BE2C (cell line): ENCODE measurements at regions not wholly inside any gene's neighbourhood (a gene's known extent, or its start where the extent isn't known, plus 50 kb on each side); places are given as distances from the start of the nearest gene placed in this dataset.

Source experiments
- DNase-seq: peaks from one replicate; pipeline ENCODE4 v3.0.0-alpha.2; 2020
- H3K27me3 ChIP-seq: fragments of 250-450 bp; sonication (Bioruptor Pico); 2 replicates; pipeline ENCODE4 v1.5.1; 2020; ENCODE audit warnings: mild to moderate bottlenecking
- H3K36me3 ChIP-seq: fragments of 250-450 bp; sonication (Bioruptor Pico); 2 replicates; pipeline ENCODE4 v1.5.1; 2020; ENCODE audit warnings: mild to moderate bottlenecking
- H3K4me1 ChIP-seq: fragments of 250-450 bp; sonication (Bioruptor Pico); 2 replicates; pipeline ENCODE4 v1.5.1; 2020
- H3K4me3 ChIP-seq: 2 replicates; pipeline ENCODE4 v1.5.1; 2011; ENCODE audit warnings: low read depth, low read length
- H3K9me3 ChIP-seq: fragments of 250-450 bp; sonication (Bioruptor Pico); 2 replicates; pipeline ENCODE4 v1.5.1; 2020
- TF ChIP-seq, protein P1 (sequence below): IDR thresholded peaks from 2 replicates; pipeline ENCODE4 v1.5.1; 2012; ENCODE audit warnings: mild to moderate bottlenecking, low read depth, low read length

DNA sequence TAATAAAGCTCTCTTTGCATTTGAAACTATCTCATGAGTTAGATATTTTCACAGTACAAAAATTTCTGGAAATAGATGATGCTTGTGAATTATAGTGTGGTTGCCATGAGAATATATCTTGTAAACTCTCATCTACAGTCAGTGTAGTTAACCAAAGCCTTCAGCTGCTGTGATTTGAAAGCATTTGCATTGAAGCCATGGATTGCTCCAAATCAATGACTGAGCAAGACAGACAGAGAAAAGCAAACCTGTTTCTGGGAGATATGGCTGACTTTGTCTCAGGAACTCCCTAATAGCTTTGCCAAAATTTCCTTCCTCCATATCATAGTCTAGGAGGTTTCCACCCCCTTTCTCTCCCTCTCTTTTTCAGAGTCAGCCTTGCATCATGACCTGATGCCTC, 955.3 kb downstream of the REEP3 start:
- H3K36me3 ChIP-seq: no peaks in the 10 kb centered on the region
- no peaks in the 10 kb centered on the region for H3K27me3 ChIP-seq
- no peaks in the 10 kb centered on the region for H3K9me3 ChIP-seq
- no peaks in the 10 kb centered on the region for H3K4me1 ChIP-seq
- TF ChIP-seq, protein P1, sequence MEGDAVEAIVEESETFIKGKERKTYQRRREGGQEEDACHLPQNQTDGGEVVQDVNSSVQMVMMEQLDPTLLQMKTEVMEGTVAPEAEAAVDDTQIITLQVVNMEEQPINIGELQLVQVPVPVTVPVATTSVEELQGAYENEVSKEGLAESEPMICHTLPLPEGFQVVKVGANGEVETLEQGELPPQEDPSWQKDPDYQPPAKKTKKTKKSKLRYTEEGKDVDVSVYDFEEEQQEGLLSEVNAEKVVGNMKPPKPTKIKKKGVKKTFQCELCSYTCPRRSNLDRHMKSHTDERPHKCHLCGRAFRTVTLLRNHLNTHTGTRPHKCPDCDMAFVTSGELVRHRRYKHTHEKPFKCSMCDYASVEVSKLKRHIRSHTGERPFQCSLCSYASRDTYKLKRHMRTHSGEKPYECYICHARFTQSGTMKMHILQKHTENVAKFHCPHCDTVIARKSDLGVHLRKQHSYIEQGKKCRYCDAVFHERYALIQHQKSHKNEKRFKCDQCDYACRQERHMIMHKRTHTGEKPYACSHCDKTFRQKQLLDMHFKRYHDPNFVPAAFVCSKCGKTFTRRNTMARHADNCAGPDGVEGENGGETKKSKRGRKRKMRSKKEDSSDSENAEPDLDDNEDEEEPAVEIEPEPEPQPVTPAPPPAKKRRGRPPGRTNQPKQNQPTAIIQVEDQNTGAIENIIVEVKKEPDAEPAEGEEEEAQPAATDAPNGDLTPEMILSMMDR: no peak
- no peak overlapping the region for H3K4me3 ChIP-seq
- DNase-seq: no peak

DNA sequence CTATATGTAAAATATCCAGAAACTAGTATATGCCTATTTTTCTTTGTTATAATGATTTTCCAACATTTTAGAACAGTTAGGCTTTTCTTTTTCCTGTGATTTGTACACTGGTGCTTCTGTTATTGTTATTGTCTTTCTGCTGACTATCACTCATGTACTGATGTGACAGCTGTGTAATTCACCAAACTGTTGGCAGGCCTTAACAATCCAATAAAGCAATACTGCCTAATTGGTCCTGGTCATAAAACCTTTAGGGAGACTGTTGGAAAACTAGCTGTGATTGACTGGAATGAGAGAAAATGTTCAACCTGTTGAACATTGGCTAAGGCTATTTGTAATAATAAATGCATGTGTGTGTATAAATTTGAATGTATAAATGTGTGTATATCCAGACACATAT, 956.6 kb downstream of the REEP3 start:
- Histone ChIP-seq H3K4me1 (no peaks in the 10 kb centered on the region), H3K4me3 (no peak overlapping the region), H3K27me3 (no peaks in the 10 kb centered on the region), H3K36me3 (no peaks in the 10 kb centered on the region), H3K9me3 (no peaks in the 10 kb centered on the region)
- TF ChIP-seq, protein P1: no peak
- DNase-seq: no peak

DNA sequence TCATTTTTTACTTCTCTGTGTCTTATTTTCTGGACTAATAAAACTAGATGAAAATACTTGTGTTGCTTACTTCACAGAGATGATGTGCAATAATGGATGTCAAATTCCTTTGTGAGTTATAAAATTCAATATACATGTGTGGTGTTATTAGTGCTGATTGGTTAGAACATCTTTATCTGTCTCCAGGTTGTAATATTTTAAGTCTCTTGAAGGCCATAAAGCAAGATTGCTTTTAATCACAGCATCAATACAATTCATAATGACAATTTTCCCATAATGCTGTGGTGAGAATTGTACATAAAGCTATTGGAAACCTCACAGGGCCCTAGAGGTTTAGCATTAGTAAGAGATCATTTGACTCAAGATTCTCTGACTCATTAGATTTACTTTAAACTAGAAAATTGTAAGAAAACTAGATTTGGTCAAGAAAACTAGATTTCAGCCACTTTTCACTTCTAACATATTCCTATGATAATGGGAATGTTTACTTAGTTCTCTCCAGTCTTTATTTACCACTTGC, 963.7 kb downstream of the REEP3 start:
- DNase-seq: no peak
- H3K36me3 ChIP-seq: no peaks in the 10 kb centered on the region
- H3K9me3 ChIP-seq: no peaks in the 10 kb centered on the region
- no peaks in the 10 kb centered on the region for H3K27me3 ChIP-seq
- no peaks in the 10 kb centered on the region; the same call in 1 of the 2 replicates for H3K4me1 ChIP-seq
- no peak overlapping the region for H3K4me3 ChIP-seq
- TF ChIP-seq, protein P1: no peak

DNA sequence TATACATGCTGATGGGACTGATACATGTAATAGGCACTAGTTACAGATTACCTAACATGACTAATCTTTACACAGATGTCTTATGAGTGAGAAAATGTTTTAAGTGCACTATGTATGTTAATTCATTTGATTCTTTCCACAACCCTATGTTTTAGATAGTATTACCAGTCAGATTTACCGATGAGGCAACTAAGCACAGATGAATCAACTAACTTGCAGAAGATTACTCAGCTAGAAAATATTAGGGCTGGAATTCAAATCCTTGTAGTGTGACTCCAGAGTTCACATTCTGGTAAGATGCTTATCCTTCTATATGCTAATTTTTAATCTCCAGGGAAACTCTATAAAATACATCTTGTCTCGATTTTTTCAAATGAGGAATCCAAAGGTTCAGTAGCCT, 964.9 kb downstream of the REEP3 start:
- TF ChIP-seq, protein P1: no peak

DNA sequence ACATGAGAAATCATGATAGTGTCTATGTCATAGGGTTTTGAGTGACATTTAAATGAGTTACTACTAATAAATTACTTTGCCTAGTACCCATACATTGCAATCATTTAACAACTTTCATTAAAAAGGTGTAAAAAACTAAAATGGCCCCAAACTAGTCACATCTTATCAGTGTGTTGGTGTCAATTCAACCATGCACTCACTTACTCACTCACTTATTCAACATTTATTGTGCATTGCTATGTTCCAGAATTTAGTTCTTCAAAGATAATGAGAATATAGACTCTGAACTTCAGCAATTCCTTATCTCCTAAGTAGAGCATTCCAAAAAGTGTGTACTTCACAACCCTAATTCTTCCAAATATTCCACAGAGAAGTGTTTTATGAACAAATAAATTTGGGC, 965.7 kb downstream of the REEP3 start:
- Histone ChIP-seq H3K4me1 (no peaks in the 10 kb centered on the region; the same call in 1 of the 2 replicates), H3K4me3 (no peak overlapping the region), H3K36me3 (no peaks in the 10 kb centered on the region), H3K9me3 (no peaks in the 10 kb centered on the region), H3K27me3 (no peaks in the 10 kb centered on the region)
- DNase-seq: no peak
- TF ChIP-seq, protein P1: no peak

More for the DNA sequence above, 964.9 kb downstream of the REEP3 start:
- Histone ChIP-seq H3K27me3 (no peaks in the 10 kb centered on the region), H3K4me1 (no peaks in the 10 kb centered on the region; the same call in 1 of the 2 replicates), H3K4me3 (no peak overlapping the region), H3K9me3 (no peaks in the 10 kb centered on the region), H3K36me3 (no peaks in the 10 kb centered on the region)
- no peak for DNase-seq

DNA sequence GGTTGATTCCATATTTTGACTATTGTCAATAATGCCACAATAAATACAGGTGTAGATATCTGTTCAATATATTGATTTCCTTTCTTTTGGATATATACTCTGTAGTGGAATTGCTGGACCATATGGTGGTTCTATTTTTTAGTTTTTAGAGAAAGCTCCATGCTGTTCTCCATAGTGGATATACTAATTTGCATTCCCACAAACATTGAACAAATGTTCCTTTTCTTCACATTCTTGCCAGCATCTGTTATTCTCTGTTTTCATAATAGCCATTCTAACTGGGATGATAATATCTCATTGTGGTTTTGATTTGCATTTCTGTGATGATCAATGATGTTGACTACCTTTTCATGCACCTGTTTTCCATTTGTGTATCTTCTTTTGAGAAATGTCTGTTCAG, 973.7 kb downstream of the REEP3 start:
- H3K36me3 ChIP-seq: no peaks in the 10 kb centered on the region

More for the DNA sequence above, 973.7 kb downstream of the REEP3 start:
- Histone ChIP-seq H3K4me1 (no peaks in the 10 kb centered on the region), H3K9me3 (no peaks in the 10 kb centered on the region), H3K4me3 (no peak overlapping the region), H3K27me3 (no peaks in the 10 kb centered on the region)
- TF ChIP-seq, protein P1: no peak
- no peak for DNase-seq
